HCT116 (cell line): ENCODE measurements at regions not wholly inside any gene's neighbourhood (a gene's known extent, or its start where the extent isn't known, plus 50 kb on each side); places are given as distances from the start of the nearest gene placed in this dataset.

Experiments
- ATAC-seq: fragments of 200-7000 bp; cut with Tn5 transposase; 2 replicates; pipeline ENCODE4 v1.9.1; 2020; ENCODE audit warnings: mild to moderate bottlenecking, moderate library complexity
- BruUV-seq: library from RNA; stranded (reverse); fragments of 400-500 nt; replicated peaks from 2 replicates; lab custom pipeline; 2021; lab: Mats Ljungman, UMichigan
- CTCF ChIA-PET: fragments of 300-600 bp; sonication (Branson Sonifier 250); formaldehyde crosslinking; loops from one replicate; lab custom pipeline; 2021; ENCODE audit warnings: antibody characterized with exemption; lab: Charles Lee
- POLR2A ChIA-PET: fragments of 300-600, 350-600 bp; sonication (Branson Sonifier 250); formaldehyde crosslinking; loops from one replicate; lab custom pipeline; 2021; ENCODE audit warnings: antibody characterized with exemption; lab: Charles Lee
- RAD21 ChIA-PET, 2 experiments: fragments of 300-600 bp; sonication (Branson Sonifier 250); formaldehyde crosslinking; loops; one replicate each; lab custom pipeline; 2023; ENCODE audit warnings: low total read pairs in 2 of 2; ENCODE audit not compliant: uncharacterized antibody in 2 of 2, unreplicated experiment in 2 of 2, low non-redundant PET in 1 of 2; lab: Charles Lee
- DNase-seq: peaks from one replicate; pipeline ENCODE4 v3.0.0-alpha.2; 2010; ENCODE audit warnings: low read depth, low spot score
- H2AFZ ChIP-seq: fragments of 200-600 bp; shearing (Covaris generic), sonication (generic); 2 replicates; pipeline ENCODE4 v1.6.1; 2017; ENCODE audit warnings: low read depth, mixed run types, mixed read lengths, antibody characterized with exemption, low read length; ENCODE audit not compliant: poor library complexity, severe bottlenecking
- H3K27ac ChIP-seq: 2 replicates; pipeline ENCODE4 v1.5.1; 2012; ENCODE audit warnings: low read depth, low read length
- H3K27me3 ChIP-seq: fragments of 200-600 bp; sonication (generic); 2 replicates; pipeline ENCODE4 v1.6.1; 2016; ENCODE audit warnings: mixed run types, low read length, mixed read lengths; ENCODE audit not compliant: insufficient read depth
- H3K36me3 ChIP-seq, 2 experiments: fragments of 200-500 bp in 1 of 2; fragments of 200-600 bp in 1 of 2; sonication (Bioruptor generic) in 1 of 2; sonication (generic) in 1 of 2; 2 replicates each; pipeline versions ENCODE4 v1.5.1 to v1.6.1; 2014 to 2016; ENCODE audit warnings: low read length in 2 of 2, inconsistent platforms in 1 of 2, mixed read lengths in 1 of 2, mixed run types in 1 of 2; ENCODE audit not compliant: insufficient read depth in 2 of 2, control insufficient read depth in 1 of 2
- H3K4me1 ChIP-seq, 2 experiments: fragments of 200-600 bp in 1 of 2; sonication (generic) in 1 of 2; 2 replicates each; pipeline versions ENCODE4 v1.5.1 to v1.6.1; 2012 to 2017; ENCODE audit warnings: low read length in 2 of 2, inconsistent platforms in 1 of 2, mild to moderate bottlenecking in 1 of 2, mixed read lengths in 1 of 2, mixed run types in 1 of 2, moderate library complexity in 1 of 2; ENCODE audit not compliant: insufficient read depth in 2 of 2, control insufficient read depth in 1 of 2
- H3K4me2 ChIP-seq: fragments of 200-600 bp; sonication (generic); 2 replicates; pipeline ENCODE4 v1.6.1; 2017; ENCODE audit warnings: mixed run types, low read length, mixed read lengths
- H3K4me3 ChIP-seq, 2 experiments: fragments of 200-600 bp in 1 of 2; sonication (generic) in 1 of 2; replicated peaks in 1 of 2; 2 replicates each; pipeline ENCODE4 v1.5.1; 2011 to 2016; ENCODE audit warnings: low read length in 2 of 2, control low read depth in 1 of 2, low read depth in 1 of 2, mild to moderate bottlenecking in 1 of 2, mixed read lengths in 1 of 2, mixed run types in 1 of 2
- H3K79me2 ChIP-seq: fragments of 200-600 bp; sonication (generic); 2 replicates; pipeline ENCODE4 v1.6.1; 2017; ENCODE audit warnings: mild to moderate bottlenecking, mixed run types, low read length, moderate library complexity, mixed read lengths; ENCODE audit not compliant: insufficient read depth
- H3K9ac ChIP-seq: fragments of 200-600 bp; sonication (generic); 2 replicates; pipeline ENCODE4 v1.6.1; 2016; ENCODE audit warnings: low read length, mixed read lengths
- H3K9me2 ChIP-seq: fragments of 200-600 bp; sonication (generic), shearing (Covaris generic); 2 replicates; pipeline ENCODE4 v1.6.1; 2017; ENCODE audit warnings: mixed run types, mild to moderate bottlenecking, moderate library complexity; ENCODE audit not compliant: insufficient read depth
- H3K9me3 ChIP-seq, 2 experiments: fragments of 200-500 bp in 1 of 2; fragments of 200-600 bp in 1 of 2; sonication (Bioruptor generic) in 1 of 2; sonication (generic) in 1 of 2; 2 replicates each; pipeline ENCODE4 v1.6.1; 2014 to 2017; ENCODE audit warnings: low read length in 2 of 2, mixed read lengths in 2 of 2, inconsistent platforms in 1 of 2, low read depth in 1 of 2, mild to moderate bottlenecking in 1 of 2, mixed run types in 1 of 2, moderate library complexity in 1 of 2; ENCODE audit not compliant: control insufficient read depth in 1 of 2, insufficient read depth in 1 of 2
- H4K20me1 ChIP-seq: fragments of 200-600 bp; sonication (generic), shearing (Covaris generic); 2 replicates; pipeline ENCODE4 v1.6.1; 2017; ENCODE audit warnings: mixed run types, mild to moderate bottlenecking, moderate library complexity; ENCODE audit not compliant: insufficient read depth
- ATF3 ChIP-seq: IDR thresholded peaks from 2 replicates; pipeline ENCODE4 v1.6.1; 2012
- CBX3 ChIP-seq: IDR thresholded peaks from 2 replicates; pipeline ENCODE4 v1.6.1; 2012; ENCODE audit warnings: low read depth
- CEBPB ChIP-seq: IDR thresholded peaks from 2 replicates; pipeline ENCODE4 v1.6.1; 2012; ENCODE audit warnings: low read depth
- CTCF ChIP-seq, 3 experiments: fragments of 200-600 bp in 1 of 3; sonication (generic) in 1 of 3; IDR thresholded peaks in 2 of 3; conservative IDR thresholded peaks in 1 of 3; 2 replicates each; pipeline ENCODE4 v1.5.1; 2012 to 2017; ENCODE audit warnings: low read depth in 2 of 3, low read length in 2 of 3, antibody characterized with exemption in 1 of 3, borderline replicate concordance in 1 of 3, control low read depth in 1 of 3, mild to moderate bottlenecking in 1 of 3, mixed read lengths in 1 of 3, mixed run types in 1 of 3, moderate library complexity in 1 of 3; ENCODE audit not compliant: insufficient read depth in 1 of 3
- EGR1 ChIP-seq: IDR thresholded peaks from 2 replicates; pipeline ENCODE4 v1.6.1; 2012; ENCODE audit warnings: low read depth
- ELF1 ChIP-seq: IDR thresholded peaks from 2 replicates; pipeline ENCODE4 v1.6.1; 2012; ENCODE audit warnings: low read depth, borderline replicate concordance
- EZH2 ChIP-seq: fragments of 200-600 bp; sonication (generic); IDR thresholded peaks from 2 replicates; pipeline ENCODE4 v1.6.1; 2017; ENCODE audit warnings: antibody characterized with exemption, mixed run types
- EZH2phosphoT487 ChIP-seq: fragments of 200-600 bp; IDR thresholded peaks from 2 replicates; pipeline ENCODE4 v1.6.1; 2018; ENCODE audit warnings: antibody characterized with exemption, borderline replicate concordance
- FOSL1 ChIP-seq: IDR thresholded peaks from 2 replicates; pipeline ENCODE4 v1.6.1; 2012; ENCODE audit warnings: low read depth
- POLR2A ChIP-seq: IDR thresholded peaks from 2 replicates; pipeline ENCODE4 v1.7.0; 2011; ENCODE audit warnings: borderline replicate concordance; ENCODE audit not compliant: insufficient read depth, insufficient read length; ENCODE audit errors: extremely low read depth
- POLR2AphosphoS5 ChIP-seq: IDR thresholded peaks from 2 replicates; pipeline ENCODE4 v1.6.1; 2011; ENCODE audit warnings: mild to moderate bottlenecking, low read depth, low read length, moderate library complexity
- SP1 ChIP-seq: IDR thresholded peaks from 2 replicates; pipeline ENCODE4 v1.6.1; 2012; ENCODE audit warnings: low read depth
- YY1 ChIP-seq: IDR thresholded peaks from 2 replicates; pipeline ENCODE4 v1.6.1; 2011; ENCODE audit warnings: low read length, low read depth, moderate library complexity, mild to moderate bottlenecking; ENCODE audit not compliant: insufficient replicate concordance; ENCODE audit errors: extremely low read depth
- ZBTB33 ChIP-seq: IDR thresholded peaks from 2 replicates; pipeline ENCODE4 v1.6.1; 2011; ENCODE audit warnings: mild to moderate bottlenecking, low read length, moderate library complexity; ENCODE audit not compliant: insufficient replicate concordance; ENCODE audit errors: extremely low read depth
- ZFX ChIP-seq: fragments of 450-650 bp; IDR thresholded peaks from 2 replicates; pipeline ENCODE4 v1.6.1; 2017
- ZNF274 ChIP-seq: fragments of 200-500 bp; sonication (Bioruptor generic); IDR thresholded peaks from 2 replicates; pipeline ENCODE4 v1.6.1; 2014; ENCODE audit warnings: mild to moderate bottlenecking, low read depth, low read length, inconsistent platforms
- intact Hi-C: fragments of 100-400 bp; cut with micrococcal nuclease; formaldehyde crosslinking; loops from 2 replicates; pipeline ENCODE4 v1.10.0; 2022
- TF ChIP-seq, protein P1 (sequence below): IDR thresholded peaks from 2 replicates; pipeline ENCODE4 v1.6.1; 2012
- TF ChIP-seq, protein P2 (sequence below): IDR thresholded peaks from 2 replicates; pipeline ENCODE4 v1.6.1; 2012; ENCODE audit warnings: low read depth

DNA sequence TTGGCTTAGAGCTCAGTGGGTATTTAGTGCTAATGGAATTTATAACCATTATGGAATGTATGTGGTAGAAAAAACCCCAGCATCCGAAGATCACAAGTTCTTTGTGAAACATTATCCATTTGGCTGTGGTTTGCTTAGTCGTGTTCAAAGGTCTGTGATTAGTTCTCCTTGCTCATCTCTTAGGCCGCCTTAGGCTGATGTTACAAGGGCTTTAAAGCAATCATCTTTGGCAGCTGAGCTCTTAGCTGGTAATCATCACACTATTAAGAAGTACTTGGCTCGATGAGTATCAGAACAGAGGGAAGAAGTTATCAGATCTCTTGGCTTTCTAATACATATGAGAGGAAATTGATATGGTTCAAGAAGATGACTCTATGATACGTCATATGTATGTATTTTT is 124.1 kb upstream of the E2F7 start:
- no peak overlapping the region for H2AFZ ChIP-seq
- no peak for ATAC-seq
- no peaks in the 10 kb centered on the region for H3K9me3 ChIP-seq
- CTCF ChIA-PET, result no interaction called here
- no peaks in the 10 kb centered on the region for H3K9me2 ChIP-seq
- no peaks in the 10 kb centered on the region for H3K79me2 ChIP-seq
- RAD21 ChIA-PET, result no interaction called here
- TF ChIP-seq POLR2A, result no peak
- no peak for TF ChIP-seq ZNF274
- TF ChIP-seq, protein P1, sequence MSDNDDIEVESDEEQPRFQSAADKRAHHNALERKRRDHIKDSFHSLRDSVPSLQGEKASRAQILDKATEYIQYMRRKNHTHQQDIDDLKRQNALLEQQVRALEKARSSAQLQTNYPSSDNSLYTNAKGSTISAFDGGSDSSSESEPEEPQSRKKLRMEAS, result no peak
- no peak for TF ChIP-seq SP1
- TF ChIP-seq EGR1, result no peak
- TF ChIP-seq, protein P2, sequence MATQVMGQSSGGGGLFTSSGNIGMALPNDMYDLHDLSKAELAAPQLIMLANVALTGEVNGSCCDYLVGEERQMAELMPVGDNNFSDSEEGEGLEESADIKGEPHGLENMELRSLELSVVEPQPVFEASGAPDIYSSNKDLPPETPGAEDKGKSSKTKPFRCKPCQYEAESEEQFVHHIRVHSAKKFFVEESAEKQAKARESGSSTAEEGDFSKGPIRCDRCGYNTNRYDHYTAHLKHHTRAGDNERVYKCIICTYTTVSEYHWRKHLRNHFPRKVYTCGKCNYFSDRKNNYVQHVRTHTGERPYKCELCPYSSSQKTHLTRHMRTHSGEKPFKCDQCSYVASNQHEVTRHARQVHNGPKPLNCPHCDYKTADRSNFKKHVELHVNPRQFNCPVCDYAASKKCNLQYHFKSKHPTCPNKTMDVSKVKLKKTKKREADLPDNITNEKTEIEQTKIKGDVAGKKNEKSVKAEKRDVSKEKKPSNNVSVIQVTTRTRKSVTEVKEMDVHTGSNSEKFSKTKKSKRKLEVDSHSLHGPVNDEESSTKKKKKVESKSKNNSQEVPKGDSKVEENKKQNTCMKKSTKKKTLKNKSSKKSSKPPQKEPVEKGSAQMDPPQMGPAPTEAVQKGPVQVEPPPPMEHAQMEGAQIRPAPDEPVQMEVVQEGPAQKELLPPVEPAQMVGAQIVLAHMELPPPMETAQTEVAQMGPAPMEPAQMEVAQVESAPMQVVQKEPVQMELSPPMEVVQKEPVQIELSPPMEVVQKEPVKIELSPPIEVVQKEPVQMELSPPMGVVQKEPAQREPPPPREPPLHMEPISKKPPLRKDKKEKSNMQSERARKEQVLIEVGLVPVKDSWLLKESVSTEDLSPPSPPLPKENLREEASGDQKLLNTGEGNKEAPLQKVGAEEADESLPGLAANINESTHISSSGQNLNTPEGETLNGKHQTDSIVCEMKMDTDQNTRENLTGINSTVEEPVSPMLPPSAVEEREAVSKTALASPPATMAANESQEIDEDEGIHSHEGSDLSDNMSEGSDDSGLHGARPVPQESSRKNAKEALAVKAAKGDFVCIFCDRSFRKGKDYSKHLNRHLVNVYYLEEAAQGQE, result no peak
- TF ChIP-seq ZFX, result no peak
- no peak for TF ChIP-seq ZBTB33
- TF ChIP-seq EZH2phosphoT487, result no peak
- no peak for TF ChIP-seq CEBPB
- TF ChIP-seq ELF1, result no peak
- no peak for TF ChIP-seq ATF3
- TF ChIP-seq FOSL1, result no peak
- TF ChIP-seq EZH2, result no peak
- no peak for TF ChIP-seq CBX3
- TF ChIP-seq CTCF (IDR thresholded peaks at IDR 0.05 in 2 of 3, conservative IDR thresholded peaks at IDR 0.05 in 1 of 3; ENCODE audit: borderline replicate concordance in 1 of 3, insufficient read depth in 1 of 3, low read depth in 2 of 3, low read length in 2 of 3), result no peak
- no peak for TF ChIP-seq POLR2AphosphoS5
- no peak for TF ChIP-seq YY1
- intact Hi-C loops, result no loop called here
- no peak overlapping the region for H3K9ac ChIP-seq
- BruUV-seq, result no TSS peak
- no peaks in the 10 kb centered on the region for H3K27me3 ChIP-seq
- no peak overlapping the region for H3K4me3 ChIP-seq
- no peak overlapping the region for H3K4me2 ChIP-seq
- no peak for DNase-seq
- H3K4me1 ChIP-seq, result no peaks in the 10 kb centered on the region
- H3K36me3 ChIP-seq, result no peaks in the 10 kb centered on the region
- POLR2A ChIA-PET, result no interaction called here
- H4K20me1 ChIP-seq, result no peaks in the 10 kb centered on the region
- H3K27ac ChIP-seq, result no peak overlapping the region
